ENCODE measurements at regions not wholly inside any gene's neighbourhood (a gene's known extent, or its start where the extent isn't known, plus 50 kb on each side); places are given as distances from the start of the nearest gene placed in this dataset.

DNA sequence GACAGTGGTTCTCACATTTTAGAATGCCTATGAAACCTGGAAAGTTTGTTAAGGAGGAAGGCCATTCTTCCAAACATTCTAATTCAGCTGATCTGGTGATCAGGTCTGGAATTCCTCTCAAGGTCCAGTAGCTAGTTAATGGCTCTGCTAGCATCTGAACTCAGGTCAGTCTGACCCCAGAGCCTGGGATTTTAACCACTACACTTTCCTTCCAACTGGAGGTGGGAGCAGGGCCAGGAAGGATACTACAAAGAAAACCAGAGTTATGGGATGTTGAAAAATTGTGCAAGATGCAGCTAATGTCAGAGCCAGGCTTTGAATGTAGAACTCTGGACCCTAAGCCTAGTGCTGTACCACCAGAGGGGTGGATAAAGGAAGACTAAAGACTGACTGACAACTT lies 73.6 kb upstream of the NID2 start:
- no peak for TF ChIP-seq CTCF (IDR thresholded peaks at IDR 0.05; ENCODE audit: low read length)
- no peak for TF ChIP-seq EZH2 (optimal IDR thresholded peaks at IDR 0.05; ENCODE audit: low read depth, low read length)

All from MM.1S (cell line).